Liver (tissue), 3 donors: ENCODE measurements at regions not wholly inside any gene's neighbourhood (a gene's known extent, or its start where the extent isn't known, plus 50 kb on each side); places are given as distances from the start of the nearest gene placed in this dataset.

Source experiments
- EGR1 ChIP-seq, 2 donors: IDR thresholded peaks; 2 replicates each; pipeline ENCODE4 v1.6.1; 2016 to 2018; ENCODE audit warnings: antibody characterized with exemption in 2 of 2, low read depth in 2 of 2
- RAD21 ChIP-seq, 2 donors: IDR thresholded peaks; 2 replicates each; pipeline ENCODE4 v1.6.1; 2016; ENCODE audit warnings: antibody characterized with exemption in 2 of 2, mild to moderate bottlenecking in 2 of 2
- RXRA ChIP-seq, 2 donors: IDR thresholded peaks; 2 replicates each; pipeline ENCODE4 v1.6.1; 2017 to 2018; ENCODE audit warnings: antibody characterized with exemption in 2 of 2, mild to moderate bottlenecking in 1 of 2
- YY1 ChIP-seq: IDR thresholded peaks from 2 replicates; pipeline ENCODE4 v1.6.1; 2016; ENCODE audit warnings: antibody characterized with exemption, mild to moderate bottlenecking
- TF ChIP-seq, protein P1 (sequence below): fragments of 150-350 bp; IDR thresholded peaks from 2 replicates; pipeline ENCODE4 v1.5.1; 2017; ENCODE audit warnings: improper control_type of control experiment, low read depth, low read length; ENCODE audit not compliant: missing input control
- TF ChIP-seq, protein P2 (sequence below): IDR thresholded peaks from 2 replicates; pipeline ENCODE4 v1.6.1; 2016; ENCODE audit warnings: antibody characterized with exemption, mild to moderate bottlenecking
- donor health status: healthy.
- donor health status: healthy.

DNA sequence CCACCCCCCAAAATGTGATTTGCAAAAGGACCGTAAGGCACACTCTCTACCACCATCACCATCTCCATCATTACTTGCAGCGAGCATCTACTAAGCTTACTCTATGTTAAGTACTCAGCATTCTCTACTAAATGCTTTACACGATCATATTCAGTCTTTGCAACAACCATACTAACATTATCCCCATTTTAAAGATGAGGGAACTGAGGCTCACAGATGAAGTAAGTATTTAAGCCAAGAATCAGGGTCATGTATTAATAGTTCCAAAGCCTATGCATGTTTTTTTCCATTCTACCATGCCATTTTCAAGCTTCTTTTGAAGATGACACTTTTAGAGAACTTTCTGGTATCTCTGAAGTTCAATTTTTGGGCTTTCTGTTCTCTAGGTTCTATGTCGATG is 121.7 kb upstream of the ANKRD55 start:
- TF ChIP-seq, protein P1, sequence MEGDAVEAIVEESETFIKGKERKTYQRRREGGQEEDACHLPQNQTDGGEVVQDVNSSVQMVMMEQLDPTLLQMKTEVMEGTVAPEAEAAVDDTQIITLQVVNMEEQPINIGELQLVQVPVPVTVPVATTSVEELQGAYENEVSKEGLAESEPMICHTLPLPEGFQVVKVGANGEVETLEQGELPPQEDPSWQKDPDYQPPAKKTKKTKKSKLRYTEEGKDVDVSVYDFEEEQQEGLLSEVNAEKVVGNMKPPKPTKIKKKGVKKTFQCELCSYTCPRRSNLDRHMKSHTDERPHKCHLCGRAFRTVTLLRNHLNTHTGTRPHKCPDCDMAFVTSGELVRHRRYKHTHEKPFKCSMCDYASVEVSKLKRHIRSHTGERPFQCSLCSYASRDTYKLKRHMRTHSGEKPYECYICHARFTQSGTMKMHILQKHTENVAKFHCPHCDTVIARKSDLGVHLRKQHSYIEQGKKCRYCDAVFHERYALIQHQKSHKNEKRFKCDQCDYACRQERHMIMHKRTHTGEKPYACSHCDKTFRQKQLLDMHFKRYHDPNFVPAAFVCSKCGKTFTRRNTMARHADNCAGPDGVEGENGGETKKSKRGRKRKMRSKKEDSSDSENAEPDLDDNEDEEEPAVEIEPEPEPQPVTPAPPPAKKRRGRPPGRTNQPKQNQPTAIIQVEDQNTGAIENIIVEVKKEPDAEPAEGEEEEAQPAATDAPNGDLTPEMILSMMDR, result no peak
- TF ChIP-seq YY1 (no peak), EGR1 (IDR thresholded peaks at IDR 0.05; ENCODE audit: low read depth in 2 of 2) (no peak), RAD21 (IDR thresholded peaks at IDR 0.05) (no peak), RXRA (IDR thresholded peaks at IDR 0.05) (no peak)
- TF ChIP-seq, protein P2, sequence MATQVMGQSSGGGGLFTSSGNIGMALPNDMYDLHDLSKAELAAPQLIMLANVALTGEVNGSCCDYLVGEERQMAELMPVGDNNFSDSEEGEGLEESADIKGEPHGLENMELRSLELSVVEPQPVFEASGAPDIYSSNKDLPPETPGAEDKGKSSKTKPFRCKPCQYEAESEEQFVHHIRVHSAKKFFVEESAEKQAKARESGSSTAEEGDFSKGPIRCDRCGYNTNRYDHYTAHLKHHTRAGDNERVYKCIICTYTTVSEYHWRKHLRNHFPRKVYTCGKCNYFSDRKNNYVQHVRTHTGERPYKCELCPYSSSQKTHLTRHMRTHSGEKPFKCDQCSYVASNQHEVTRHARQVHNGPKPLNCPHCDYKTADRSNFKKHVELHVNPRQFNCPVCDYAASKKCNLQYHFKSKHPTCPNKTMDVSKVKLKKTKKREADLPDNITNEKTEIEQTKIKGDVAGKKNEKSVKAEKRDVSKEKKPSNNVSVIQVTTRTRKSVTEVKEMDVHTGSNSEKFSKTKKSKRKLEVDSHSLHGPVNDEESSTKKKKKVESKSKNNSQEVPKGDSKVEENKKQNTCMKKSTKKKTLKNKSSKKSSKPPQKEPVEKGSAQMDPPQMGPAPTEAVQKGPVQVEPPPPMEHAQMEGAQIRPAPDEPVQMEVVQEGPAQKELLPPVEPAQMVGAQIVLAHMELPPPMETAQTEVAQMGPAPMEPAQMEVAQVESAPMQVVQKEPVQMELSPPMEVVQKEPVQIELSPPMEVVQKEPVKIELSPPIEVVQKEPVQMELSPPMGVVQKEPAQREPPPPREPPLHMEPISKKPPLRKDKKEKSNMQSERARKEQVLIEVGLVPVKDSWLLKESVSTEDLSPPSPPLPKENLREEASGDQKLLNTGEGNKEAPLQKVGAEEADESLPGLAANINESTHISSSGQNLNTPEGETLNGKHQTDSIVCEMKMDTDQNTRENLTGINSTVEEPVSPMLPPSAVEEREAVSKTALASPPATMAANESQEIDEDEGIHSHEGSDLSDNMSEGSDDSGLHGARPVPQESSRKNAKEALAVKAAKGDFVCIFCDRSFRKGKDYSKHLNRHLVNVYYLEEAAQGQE, result no peak
